Fibroblast of lung (primary cell): ENCODE measurements at regions not wholly inside any gene's neighbourhood (a gene's known extent, or its start where the extent isn't known, plus 50 kb on each side); places are given as distances from the start of the nearest gene placed in this dataset.

Experiments used
- EZH2 ChIP-seq: IDR thresholded peaks from 2 replicates; pipeline ENCODE4 v1.5.1; 2012; ENCODE audit warnings: low read length, control low read depth, mild to moderate bottlenecking; ENCODE audit errors: missing control alignments
- TF ChIP-seq, protein P1 (sequence below), 2 donors: IDR thresholded peaks in 1 of 2; conservative IDR thresholded peaks in 1 of 2; 1 replicate in 1 of 2; 2 replicates in 1 of 2; pipeline ENCODE4 v1.5.1; 2011 to 2012; ENCODE audit warnings: low read length in 2 of 2, control low read depth in 1 of 2, inconsistent platforms in 1 of 2, low read depth in 1 of 2, mild to moderate bottlenecking in 1 of 2

GRCh38 chr5:34550964-34551363 lies 105.2 kb upstream of the RAI14 start:
- TF ChIP-seq, protein P1, sequence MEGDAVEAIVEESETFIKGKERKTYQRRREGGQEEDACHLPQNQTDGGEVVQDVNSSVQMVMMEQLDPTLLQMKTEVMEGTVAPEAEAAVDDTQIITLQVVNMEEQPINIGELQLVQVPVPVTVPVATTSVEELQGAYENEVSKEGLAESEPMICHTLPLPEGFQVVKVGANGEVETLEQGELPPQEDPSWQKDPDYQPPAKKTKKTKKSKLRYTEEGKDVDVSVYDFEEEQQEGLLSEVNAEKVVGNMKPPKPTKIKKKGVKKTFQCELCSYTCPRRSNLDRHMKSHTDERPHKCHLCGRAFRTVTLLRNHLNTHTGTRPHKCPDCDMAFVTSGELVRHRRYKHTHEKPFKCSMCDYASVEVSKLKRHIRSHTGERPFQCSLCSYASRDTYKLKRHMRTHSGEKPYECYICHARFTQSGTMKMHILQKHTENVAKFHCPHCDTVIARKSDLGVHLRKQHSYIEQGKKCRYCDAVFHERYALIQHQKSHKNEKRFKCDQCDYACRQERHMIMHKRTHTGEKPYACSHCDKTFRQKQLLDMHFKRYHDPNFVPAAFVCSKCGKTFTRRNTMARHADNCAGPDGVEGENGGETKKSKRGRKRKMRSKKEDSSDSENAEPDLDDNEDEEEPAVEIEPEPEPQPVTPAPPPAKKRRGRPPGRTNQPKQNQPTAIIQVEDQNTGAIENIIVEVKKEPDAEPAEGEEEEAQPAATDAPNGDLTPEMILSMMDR (conservative IDR thresholded peaks at IDR 0.05 in 1 of 2, IDR thresholded peaks at IDR 0.05 in 1 of 2; ENCODE audit: low read depth in 1 of 2, low read length in 2 of 2): no peak
- TF ChIP-seq EZH2: no peak
